Ammon's horn (tissue), 1 donor: ENCODE measurements at regions not wholly inside any gene's neighbourhood (a gene's known extent, or its start where the extent isn't known, plus 50 kb on each side); places are given as distances from the start of the nearest gene placed in this dataset.
"Not testable (repeated sequence)": the region's sequence is repeated elsewhere in the genome, so short reads cannot be mapped to it uniquely, and the experiment has no call there.

Experiments used
- DNase-seq: peaks from one replicate; pipeline ENCODE4 v3.0.0-alpha.2; 2016; ENCODE audit warnings: low spot score

- not testable (repeated sequence) for DNase-seq
Observed at GRCh38 chr4:44964086-44964485, 237.7 kb upstream of the GNPDA2 start.

GRCh38 chr4:44961001-44961755 lies 234.8 kb upstream of the GNPDA2 start:
- no peak for DNase-seq

- no peak for DNase-seq
Observed at GRCh38 chr4:44931720-44932119, 205.4 kb upstream of the GNPDA2 start.

GRCh38 chr4:44928785-44929184 lies 202.4 kb upstream of the GNPDA2 start:
- no peak for DNase-seq

GRCh38 chr4:44927399-44928380 lies 201.3 kb upstream of the GNPDA2 start:
- DNase-seq: peak; percentile 12

GRCh38 chr4:44916411-44916810 lies 190.1 kb upstream of the GNPDA2 start:
- DNase-seq: peak; percentile 3

- no peak for DNase-seq
Observed at GRCh38 chr4:44914748-44915147, 188.4 kb upstream of the GNPDA2 start.

- no peak for DNase-seq
Observed at GRCh38 chr4:44914223-44914622, 187.9 kb upstream of the GNPDA2 start.

- peak; percentile 16 for DNase-seq
Observed at GRCh38 chr4:44912980-44913379, 186.6 kb upstream of the GNPDA2 start.

- no peak for DNase-seq
Observed at GRCh38 chr4:44908565-44908964, 182.2 kb upstream of the GNPDA2 start.

- no peak for DNase-seq
Observed at GRCh38 chr4:44872246-44872645, 145.9 kb upstream of the GNPDA2 start.

GRCh38 chr4:44871133-44871532 lies 144.8 kb upstream of the GNPDA2 start:
- no peak for DNase-seq

- DNase-seq: no peak
Observed at GRCh38 chr4:44869985-44870384, 143.6 kb upstream of the GNPDA2 start.

GRCh38 chr4:44869222-44869882 lies 143.0 kb upstream of the GNPDA2 start:
- DNase-seq: no peak

- DNase-seq: no peak
Observed at GRCh38 chr4:44861756-44862155, 135.4 kb upstream of the GNPDA2 start.

- no peak for DNase-seq
Observed at GRCh38 chr4:44859477-44859876, 133.1 kb upstream of the GNPDA2 start.

- no peak for DNase-seq
Observed at GRCh38 chr4:44848466-44848865, 122.1 kb upstream of the GNPDA2 start.

GRCh38 chr4:44845993-44846392 lies 119.6 kb upstream of the GNPDA2 start:
- DNase-seq: no peak

GRCh38 chr4:44845309-44845708 lies 119.0 kb upstream of the GNPDA2 start:
- no peak for DNase-seq

GRCh38 chr4:44842531-44842930 lies 116.2 kb upstream of the GNPDA2 start:
- DNase-seq: no peak

GRCh38 chr4:44817930-44818329 lies 91.6 kb upstream of the GNPDA2 start:
- no peak for DNase-seq

- DNase-seq: no peak
Observed at GRCh38 chr4:44806071-44806470, 79.7 kb upstream of the GNPDA2 start.
